Stimulated activated naive CD8-positive, alpha-beta T cell treated with anti-CD3 and anti-CD28 coated beads, Interleukin-15, amount 100 ng/mL, for 72 hours (primary cell): ENCODE measurements at regions not wholly inside any gene's neighbourhood (a gene's known extent, or its start where the extent isn't known, plus 50 kb on each side); places are given as distances from the start of the nearest gene placed in this dataset.

Experiments used
- ATAC-seq: fragments of 150-1000 bp; cut with Tn5 transposase; 2 replicates; pipeline ENCODE4 v1.10.0; 2021; ENCODE audit warnings: mild to moderate bottlenecking, moderate library complexity
- DNase-seq, 2 donors: peaks; one replicate each; pipeline ENCODE4 v3.0.0; 2021 to 2022
- H3K27ac Mint-ChIP-seq, 2 donors: one replicate each; pipeline ENCODE4 v1.8.0; 2022; ENCODE audit warnings: mild to moderate bottlenecking in 2 of 2, mixed read lengths in 2 of 2, moderate library complexity in 2 of 2
- H3K27me3 Mint-ChIP-seq: one replicate; pipeline ENCODE4 v1.8.0; 2022; ENCODE audit warnings: mixed read lengths
- H3K4me1 Mint-ChIP-seq: one replicate; pipeline ENCODE4 v1.8.0; 2022; ENCODE audit warnings: mild to moderate bottlenecking, mixed read lengths
- H3K4me3 Mint-ChIP-seq, 2 donors: one replicate each; pipeline ENCODE4 v1.8.0; 2022; ENCODE audit warnings: mild to moderate bottlenecking in 2 of 2, mixed read lengths in 2 of 2, moderate library complexity in 1 of 2
- H3K9me3 Mint-ChIP-seq, 2 donors: one replicate each; pipeline ENCODE4 v1.8.0; 2022; ENCODE audit warnings: mixed read lengths in 2 of 2

- H3K4me3 Mint-ChIP-seq = no peak overlapping the region
- no peak for DNase-seq
- ATAC-seq = no peak
- no peak overlapping the region for H3K27ac Mint-ChIP-seq
- H3K9me3 Mint-ChIP-seq = peaks cover 18 to 23% of the 10 kb centered on the region in 2 donors
- H3K27me3 Mint-ChIP-seq = no peaks in the 10 kb centered on the region
- no peaks in the 10 kb centered on the region for H3K4me1 Mint-ChIP-seq
These were observed 1006.2 kb upstream of the FLRT2 start for GRCh38 chr14:84523746-84524145.

- no peak for ATAC-seq
These were observed 1002.2 kb upstream of the FLRT2 start for GRCh38 chr14:84527706-84528105.

GRCh38 chr14:84532016-84532415 is 997.9 kb upstream of the FLRT2 start:
- Mint-ChIP-seq H3K4me3 (no peak overlapping the region), H3K9me3 (no peaks in the 10 kb centered on the region), H3K27me3 (no peaks in the 10 kb centered on the region), H3K4me1 (no peaks in the 10 kb centered on the region), H3K27ac (no peak overlapping the region)
- DNase-seq (no peak), ATAC-seq (no peak)

More at GRCh38 chr14:84527706-84528105, 1002.2 kb upstream of the FLRT2 start:
- Mint-ChIP-seq H3K9me3 (peaks cover 6 to 9% of the 10 kb centered on the region in 2 donors), H3K4me3 (no peak overlapping the region), H3K4me1 (no peaks in the 10 kb centered on the region), H3K27me3 (no peaks in the 10 kb centered on the region), H3K27ac (no peak overlapping the region)
- no peak for DNase-seq

- DNase-seq (no peak), ATAC-seq (no peak)
- H3K27ac Mint-ChIP-seq = no peak overlapping the region
- no peaks in the 10 kb centered on the region for H3K4me1 Mint-ChIP-seq
- H3K4me3 Mint-ChIP-seq = no peak overlapping the region
- H3K27me3 Mint-ChIP-seq = no peaks in the 10 kb centered on the region
- no peaks in the 10 kb centered on the region for H3K9me3 Mint-ChIP-seq
These were observed 996.7 kb upstream of the FLRT2 start for GRCh38 chr14:84533181-84533725.

- no peaks in the 10 kb centered on the region for H3K4me1 Mint-ChIP-seq
- DNase-seq = no peak
- no peak for ATAC-seq
- no peaks in the 10 kb centered on the region for H3K27me3 Mint-ChIP-seq
- no peak overlapping the region for H3K4me3 Mint-ChIP-seq
- no peaks in the 10 kb centered on the region for H3K9me3 Mint-ChIP-seq
- H3K27ac Mint-ChIP-seq = no peak overlapping the region
These were observed 996.2 kb upstream of the FLRT2 start for GRCh38 chr14:84533791-84534190.

- DNase-seq (no peak), ATAC-seq (no peak)
- Mint-ChIP-seq H3K9me3 (no peaks in the 10 kb centered on the region), H3K4me3 (no peak overlapping the region), H3K27ac (no peak overlapping the region), H3K27me3 (no peaks in the 10 kb centered on the region), H3K4me1 (no peaks in the 10 kb centered on the region)
These were observed 994.5 kb upstream of the FLRT2 start for GRCh38 chr14:84535484-84535883.

GRCh38 chr14:84535976-84536375 is 994.0 kb upstream of the FLRT2 start:
- ATAC-seq = no peak
- Mint-ChIP-seq H3K4me3 (no peak overlapping the region), H3K27me3 (no peaks in the 10 kb centered on the region), H3K4me1 (no peaks in the 10 kb centered on the region), H3K9me3 (no peaks in the 10 kb centered on the region), H3K27ac (no peak overlapping the region)
- DNase-seq = no peak

- no peak for DNase-seq
- Mint-ChIP-seq H3K27ac (no peak overlapping the region), H3K4me1 (no peaks in the 10 kb centered on the region), H3K27me3 (no peaks in the 10 kb centered on the region), H3K4me3 (no peak overlapping the region), H3K9me3 (peaks cover 0 to 4% of the 10 kb centered on the region in 2 donors)
- no peak for ATAC-seq
These were observed 988.9 kb upstream of the FLRT2 start for GRCh38 chr14:84541018-84541417.

- Mint-ChIP-seq H3K4me3 (no peak overlapping the region), H3K9me3 (peaks cover 8 to 21% of the 10 kb centered on the region in 2 donors), H3K27ac (no peak overlapping the region), H3K4me1 (no peaks in the 10 kb centered on the region), H3K27me3 (no peaks in the 10 kb centered on the region)
- ATAC-seq = no peak
- DNase-seq = no peak
These were observed 986.1 kb upstream of the FLRT2 start for GRCh38 chr14:84543859-84544258.

GRCh38 chr14:84544486-84545131 is 985.3 kb upstream of the FLRT2 start:
- Mint-ChIP-seq H3K9me3 (peaks cover 13 to 24% of the 10 kb centered on the region in 2 donors), H3K4me3 (no peak overlapping the region), H3K27me3 (no peaks in the 10 kb centered on the region), H3K27ac (no peak overlapping the region), H3K4me1 (no peaks in the 10 kb centered on the region)
- no peak for DNase-seq
- ATAC-seq = no peak

GRCh38 chr14:84546236-84546635 is 983.7 kb upstream of the FLRT2 start:
- ATAC-seq = no peak

GRCh38 chr14:84554136-84554535 is 975.8 kb upstream of the FLRT2 start:
- H3K9me3 Mint-ChIP-seq = peaks cover 21 to 29% of the 10 kb centered on the region in 2 donors
- no peaks in the 10 kb centered on the region for H3K4me1 Mint-ChIP-seq
- no peak overlapping the region for H3K4me3 Mint-ChIP-seq
- DNase-seq = no peak
- no peak for ATAC-seq
- no peak overlapping the region for H3K27ac Mint-ChIP-seq
- no peaks in the 10 kb centered on the region for H3K27me3 Mint-ChIP-seq

More at GRCh38 chr14:84546236-84546635, 983.7 kb upstream of the FLRT2 start:
- Mint-ChIP-seq H3K4me1 (no peaks in the 10 kb centered on the region), H3K27me3 (no peaks in the 10 kb centered on the region), H3K9me3 (peaks cover 18 to 29% of the 10 kb centered on the region in 2 donors), H3K27ac (no peak overlapping the region), H3K4me3 (no peak overlapping the region)
- DNase-seq = no peak

GRCh38 chr14:84555493-84555892 is 974.5 kb upstream of the FLRT2 start:
- no peak for DNase-seq
- no peaks in the 10 kb centered on the region for H3K27me3 Mint-ChIP-seq
- H3K27ac Mint-ChIP-seq = no peak overlapping the region
- peaks cover 14 to 31% of the 10 kb centered on the region in 2 donors for H3K9me3 Mint-ChIP-seq
- no peak for ATAC-seq
- H3K4me3 Mint-ChIP-seq = no peak overlapping the region
- H3K4me1 Mint-ChIP-seq = no peaks in the 10 kb centered on the region

- H3K4me3 Mint-ChIP-seq = no peak overlapping the region
- ATAC-seq (no peak), DNase-seq (no peak)
- peaks cover 5 to 31% of the 10 kb centered on the region in 2 donors for H3K9me3 Mint-ChIP-seq
- no peaks in the 10 kb centered on the region for H3K4me1 Mint-ChIP-seq
- H3K27ac Mint-ChIP-seq = no peak overlapping the region
- no peaks in the 10 kb centered on the region for H3K27me3 Mint-ChIP-seq
These were observed 963.8 kb upstream of the FLRT2 start for GRCh38 chr14:84566109-84566508.

GRCh38 chr14:84575681-84576080 is 954.3 kb upstream of the FLRT2 start:
- DNase-seq (no peak), ATAC-seq (no peak)
- Mint-ChIP-seq H3K4me1 (no peaks in the 10 kb centered on the region), H3K9me3 (peaks cover 5 to 8% of the 10 kb centered on the region in 2 donors), H3K27ac (no peak overlapping the region), H3K27me3 (no peaks in the 10 kb centered on the region), H3K4me3 (no peak overlapping the region)

- ATAC-seq (no peak), DNase-seq (no peak)
- Mint-ChIP-seq H3K4me1 (no peaks in the 10 kb centered on the region), H3K27me3 (no peaks in the 10 kb centered on the region), H3K27ac (no peak overlapping the region), H3K9me3 (peaks cover 12 to 16% of the 10 kb centered on the region in 2 donors), H3K4me3 (no peak overlapping the region)
These were observed 950.7 kb upstream of the FLRT2 start for GRCh38 chr14:84579292-84579691.

GRCh38 chr14:84581041-84581440 is 948.9 kb upstream of the FLRT2 start:
- DNase-seq (no peak), ATAC-seq (no peak)
- no peak overlapping the region for H3K4me3 Mint-ChIP-seq
- peaks cover 12 to 24% of the 10 kb centered on the region in 2 donors for H3K9me3 Mint-ChIP-seq
- H3K27ac Mint-ChIP-seq = no peak overlapping the region
- no peaks in the 10 kb centered on the region for H3K27me3 Mint-ChIP-seq
- no peaks in the 10 kb centered on the region for H3K4me1 Mint-ChIP-seq
